Esophagus (tissue), 2 donors: ENCODE measurements at regions not wholly inside any gene's neighbourhood (a gene's known extent, or its start where the extent isn't known, plus 50 kb on each side); places are given as distances from the start of the nearest gene placed in this dataset.
"Not testable (repeated sequence)": the region's sequence is repeated elsewhere in the genome, so short reads cannot be mapped to it uniquely, and the experiment has no call there.

Experiments used
- H3K27ac ChIP-seq, 2 donors: one replicate each; pipeline ENCODE4 v1.5.1; 2013; ENCODE audit warnings: low read depth in 2 of 2, mild to moderate bottlenecking in 2 of 2, inconsistent platforms in 1 of 2, low read length in 1 of 2, moderate library complexity in 1 of 2
- H3K27me3 ChIP-seq, 2 donors: one replicate each; pipeline ENCODE4 v1.6.1; 2013; ENCODE audit warnings: low read length in 2 of 2, control low read depth in 1 of 2, mild to moderate bottlenecking in 1 of 2; ENCODE audit not compliant: insufficient read depth in 2 of 2, control insufficient read depth in 1 of 2
- H3K36me3 ChIP-seq, 2 donors: one replicate each; pipeline ENCODE4 v1.6.1; 2013; ENCODE audit warnings: low read length in 1 of 2; ENCODE audit not compliant: control insufficient read depth in 2 of 2, insufficient read depth in 2 of 2
- H3K4me1 ChIP-seq, 2 donors: one replicate each; pipeline ENCODE4 v1.6.1; 2013; ENCODE audit warnings: low read length in 1 of 2; ENCODE audit not compliant: control insufficient read depth in 2 of 2, insufficient read depth in 2 of 2
- H3K4me3 ChIP-seq, 2 donors: one replicate each; pipeline ENCODE4 v1.5.1; 2013; ENCODE audit warnings: low read length in 2 of 2, mild to moderate bottlenecking in 2 of 2, low read depth in 1 of 2, moderate library complexity in 1 of 2
- H3K9me3 ChIP-seq, 2 donors: one replicate each; pipeline ENCODE4 v1.6.1; 2013; ENCODE audit warnings: mild to moderate bottlenecking in 2 of 2, low read depth in 1 of 2, low read length in 1 of 2, moderate library complexity in 1 of 2; ENCODE audit not compliant: control insufficient read depth in 2 of 2, insufficient read depth in 1 of 2
- WGBS, 2 donors: extraction: QIAGEN DNeasy Blood & Tissue Kit; methylation state at CpG; one replicate each; pipeline ENCODE4 v1.1.7; 2013; 5-methylcytosine and 5-hydroxymethylcytosine counted together
- donor health status: healthy with polysubstance abuse.
- donor health status: Bipolar disorder and iron deficiency.

DNA sequence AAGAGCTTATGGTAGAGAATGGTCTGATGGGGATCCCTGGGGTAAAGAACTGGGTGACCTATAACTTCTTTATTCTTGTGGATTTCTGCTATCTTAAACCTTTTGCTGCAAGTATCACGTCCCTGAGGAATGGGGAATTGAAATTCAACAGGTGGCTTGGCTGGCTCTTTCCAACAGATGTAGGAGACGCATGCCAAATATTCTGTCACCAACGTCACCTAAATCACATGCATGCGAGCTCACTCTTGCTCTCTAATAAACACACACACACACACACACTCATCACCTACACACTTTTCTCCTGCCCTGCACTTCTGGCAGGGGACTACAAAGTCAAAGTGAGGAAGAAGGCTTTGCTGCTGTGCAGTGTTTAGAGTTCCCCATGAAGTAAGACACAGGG, 145.8 kb upstream of the NECTIN3 start:
- H3K9me3 ChIP-seq: no peaks in the 10 kb centered on the region
- H3K27me3 ChIP-seq: no peaks in the 10 kb centered on the region
- WGBS, 2 donors: 63 to 65% methylated on average over 4 of the region's 4 CpGs
- no peaks in the 10 kb centered on the region for H3K4me1 ChIP-seq
- H3K27ac ChIP-seq: no peak overlapping the region
- no peaks in the 10 kb centered on the region for H3K36me3 ChIP-seq
- no peak overlapping the region for H3K4me3 ChIP-seq

DNA sequence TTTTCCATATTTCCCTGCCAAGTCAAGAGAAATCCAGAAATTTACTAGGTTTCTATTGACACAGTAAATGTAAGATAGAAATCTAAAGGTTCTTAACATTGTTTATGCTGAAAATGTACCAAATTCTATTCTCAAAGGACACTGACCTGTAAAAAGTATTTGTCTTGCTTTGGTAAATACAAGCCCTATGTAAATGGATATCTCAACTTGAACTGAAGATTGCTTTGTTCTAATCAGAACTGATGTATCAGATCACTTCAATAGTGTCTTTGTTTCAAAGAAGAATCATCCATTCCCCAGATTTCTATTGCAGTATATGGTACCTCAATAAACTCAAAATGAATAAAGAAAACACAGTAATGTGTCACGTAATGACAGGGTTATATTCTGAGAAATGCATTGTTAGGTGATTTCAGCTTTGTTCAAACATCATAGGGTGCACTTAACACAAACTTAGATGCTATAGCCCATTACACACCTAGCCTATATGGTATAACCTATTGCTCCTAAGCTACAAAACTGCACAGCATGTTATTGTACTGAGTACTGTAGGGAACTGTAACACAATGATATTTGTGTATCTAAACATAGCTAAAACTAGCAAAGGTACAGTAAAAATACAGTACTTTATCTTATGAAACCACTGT, 143.5 kb upstream of the NECTIN3 start:
- Histone ChIP-seq H3K4me1 (no peaks in the 10 kb centered on the region), H3K36me3 (no peaks in the 10 kb centered on the region), H3K27ac (no peak overlapping the region), H3K27me3 (no peaks in the 10 kb centered on the region), H3K4me3 (no peak overlapping the region), H3K9me3 (no peaks in the 10 kb centered on the region)
- WGBS, 2 donors: 69 to 82% methylated on average over 1 of the region's 1 CpG

GRCh38 chr3:110929816-110930215, 141.8 kb upstream of the NECTIN3 start:
- H3K4me3 ChIP-seq: no peak overlapping the region
- H3K36me3 ChIP-seq: no peaks in the 10 kb centered on the region
- H3K27me3 ChIP-seq: no peaks in the 10 kb centered on the region
- H3K4me1 ChIP-seq: no peaks in the 10 kb centered on the region
- H3K9me3 ChIP-seq: no peaks in the 10 kb centered on the region
- no peak overlapping the region for H3K27ac ChIP-seq

GRCh38 chr3:110932567-110932966, 139.0 kb upstream of the NECTIN3 start:
- Histone ChIP-seq H3K4me1 (no peaks in the 10 kb centered on the region), H3K27ac (no peak overlapping the region), H3K27me3 (no peaks in the 10 kb centered on the region), H3K9me3 (no peaks in the 10 kb centered on the region), H3K4me3 (no peak overlapping the region), H3K36me3 (no peaks in the 10 kb centered on the region)
- WGBS, 2 donors: 47 to 59% methylated on average over 1 of the region's 1 CpG

DNA sequence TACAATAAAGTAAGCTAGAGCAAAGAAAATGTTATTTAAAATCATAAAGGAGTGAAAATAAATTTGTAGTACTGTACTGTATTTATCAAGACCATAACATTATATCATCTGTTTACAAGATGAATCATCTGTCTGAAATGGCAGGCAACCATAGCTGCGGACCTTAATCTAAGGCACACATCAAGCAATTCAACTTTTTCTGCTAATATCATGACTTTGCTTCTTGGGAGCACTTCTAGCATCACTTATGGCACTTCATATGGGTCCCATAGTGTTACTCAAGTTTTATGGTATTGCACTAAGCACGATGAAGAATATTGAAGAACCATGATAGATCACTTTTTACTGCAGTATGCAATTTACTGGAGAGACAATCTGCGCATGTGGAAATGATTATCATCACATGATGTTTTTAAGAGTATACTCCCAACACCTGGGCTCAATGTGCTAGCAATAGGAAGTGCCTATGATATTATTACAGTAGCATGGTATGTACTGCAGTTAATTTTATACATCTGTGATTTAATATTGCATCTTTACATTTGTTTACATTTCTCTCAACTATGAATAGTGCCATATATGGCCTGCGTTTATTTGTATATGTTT, 137.7 kb upstream of the NECTIN3 start:
- H3K4me3 ChIP-seq: no peak overlapping the region
- no peaks in the 10 kb centered on the region for H3K27me3 ChIP-seq
- H3K4me1 ChIP-seq: no peaks in the 10 kb centered on the region
- no peaks in the 10 kb centered on the region for H3K9me3 ChIP-seq
- H3K27ac ChIP-seq: no peak overlapping the region
- no peaks in the 10 kb centered on the region for H3K36me3 ChIP-seq
- WGBS, 2 donors: 80 to 82% methylated on average over 4 of the region's 4 CpGs

DNA sequence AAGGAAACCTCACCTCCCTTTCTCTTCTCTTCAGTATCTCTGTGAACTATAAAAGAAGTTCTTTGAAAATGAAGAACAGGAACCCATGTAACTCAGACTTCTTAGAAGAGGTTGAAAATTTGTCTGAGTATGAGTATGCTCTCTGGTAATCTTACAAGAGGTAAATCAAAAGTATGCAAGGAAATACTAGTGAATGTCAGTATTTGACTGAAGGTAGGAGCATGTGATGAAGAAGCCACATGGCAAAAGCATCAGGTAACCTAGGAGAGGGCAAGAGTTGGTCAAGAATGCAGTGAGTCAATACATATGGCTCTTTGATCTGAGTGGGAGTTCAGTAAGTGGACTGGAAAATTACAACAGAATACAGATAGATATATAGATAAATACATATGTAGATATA, 133.0 kb upstream of the NECTIN3 start:
- Histone ChIP-seq H3K4me3 (no peak overlapping the region), H3K9me3 (peaks cover 0 to 5% of the 10 kb centered on the region in 2 donors), H3K36me3 (no peaks in the 10 kb centered on the region), H3K4me1 (no peaks in the 10 kb centered on the region), H3K27ac (no peak overlapping the region), H3K27me3 (no peaks in the 10 kb centered on the region)

DNA sequence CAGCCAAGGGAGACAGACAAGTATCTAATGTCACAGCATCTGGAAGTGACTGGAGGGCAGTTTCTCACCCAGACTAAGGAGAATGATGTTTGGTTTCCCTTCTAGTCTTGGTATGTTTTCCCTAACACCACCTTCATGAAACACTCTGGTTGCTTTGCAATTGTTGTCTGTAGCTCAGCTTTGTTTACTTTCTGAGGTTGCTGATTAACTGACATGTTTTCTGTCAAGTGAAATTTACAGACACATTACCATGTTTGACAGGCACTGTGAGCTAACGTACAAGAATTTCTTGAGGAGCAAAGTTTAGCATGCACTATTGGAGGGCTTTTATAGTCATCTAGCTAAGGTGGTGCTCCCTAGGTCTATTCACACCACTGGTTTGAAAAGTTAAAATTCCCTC, 131.6 kb upstream of the NECTIN3 start:
- no peaks in the 10 kb centered on the region for H3K36me3 ChIP-seq
- WGBS, 2 donors: 14 to 16% methylated on average over 1 of the region's 1 CpG
- no peaks in the 10 kb centered on the region for H3K27me3 ChIP-seq
- H3K4me1 ChIP-seq: no peaks in the 10 kb centered on the region
- H3K27ac ChIP-seq: no peak overlapping the region
- no peak overlapping the region for H3K4me3 ChIP-seq
- H3K9me3 ChIP-seq: peaks cover 9% of the 10 kb centered on the region in 2 donors

GRCh38 chr3:110944782-110945181, 126.8 kb upstream of the NECTIN3 start:
- Histone ChIP-seq H3K9me3 (peaks cover 17 to 18% of the 10 kb centered on the region in 2 donors), H3K27ac (no peak overlapping the region), H3K27me3 (no peaks in the 10 kb centered on the region), H3K4me3 (no peak overlapping the region), H3K4me1 (no peaks in the 10 kb centered on the region), H3K36me3 (no peaks in the 10 kb centered on the region)
- 86 to 97% methylated on average over 1 of the region's 1 CpG for WGBS, 2 donors

GRCh38 chr3:110946810-110947209, 124.8 kb upstream of the NECTIN3 start:
- no peaks in the 10 kb centered on the region for H3K27me3 ChIP-seq
- H3K9me3 ChIP-seq: peaks cover 18 to 19% of the 10 kb centered on the region in 2 donors
- H3K36me3 ChIP-seq: no peaks in the 10 kb centered on the region
- no peak overlapping the region for H3K4me3 ChIP-seq
- H3K27ac ChIP-seq: no peak overlapping the region
- H3K4me1 ChIP-seq: no peaks in the 10 kb centered on the region

DNA sequence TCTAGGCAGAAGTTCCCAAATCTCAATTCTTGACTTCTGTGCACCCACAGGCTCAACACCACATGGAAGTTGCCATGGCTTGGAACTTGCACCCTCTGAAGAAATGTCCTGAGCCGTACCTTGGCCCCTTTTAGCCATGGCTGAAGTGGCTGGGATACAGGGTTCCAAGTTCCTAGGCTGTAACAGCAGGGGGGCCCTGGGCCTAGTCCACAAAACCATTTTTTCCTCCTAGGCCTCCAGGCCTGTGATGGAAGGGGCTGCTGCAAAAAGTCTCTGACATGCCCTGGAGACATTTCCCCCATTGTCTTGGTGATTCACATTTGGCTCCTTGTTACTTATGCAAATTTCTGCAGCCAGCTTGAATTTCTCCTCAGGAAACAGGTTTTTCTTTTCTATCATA, 122.4 kb upstream of the NECTIN3 start:
- whole genome bisulfite sequencing, 2 donors: 53 to 81% methylated on average over 1 of the region's 1 CpG
- H3K36me3 ChIP-seq, H3K27me3 ChIP-seq, H3K4me3 ChIP-seq, H3K27ac ChIP-seq, H3K4me1 ChIP-seq: not testable (repeated sequence)
- H3K9me3 ChIP-seq: peaks cover 14% of the 10 kb centered on the region in 2 donors
